Heart left ventricle (tissue), 13 donors: ENCODE measurements at regions not wholly inside any gene's neighbourhood (a gene's known extent, or its start where the extent isn't known, plus 50 kb on each side); places are given as distances from the start of the nearest gene placed in this dataset.

ENCODE experiments used
- POLR2A ChIP-seq, 2 donors: fragments of 450-650 bp; IDR thresholded peaks; one replicate each; pipeline ENCODE4 v1.6.1; 2017; ENCODE audit warnings: antibody characterized with exemption in 2 of 2, mild to moderate bottlenecking in 2 of 2, moderate library complexity in 2 of 2
- TF ChIP-seq, protein P1 (sequence below), 12 donors: fragments of 200-600 bp; sonication (generic) in 4 of 12; IDR thresholded peaks; one replicate each; pipeline versions ENCODE4 v1.5.0 to v1.8.0; 2018 to 2022; ENCODE audit warnings: antibody characterized with exemption in 12 of 12, mild to moderate bottlenecking in 5 of 12
- donor health status: ischemic (EF 13 %, LVEDD 7.1; RV severe dilation, severe dysfunction).
- donor health status: DM: no; HTN: yes; CAD: no.
- donor health status: DM: no; HTN: no; CAD: no.
- donor health status: ischemic (EF 25% LVEDD 6.9; RV normal size, moderate dysfunction).
- donor health status: ischemic (EF 25% LVEDD 5.7; RV mildly dilated, moderate dysfunction).
- donor health status: ischemic (EF 35%, LVEDD 5.7; RV mildly dilated, moderate dysfunction).
- donor health status: nonischemic (EF 11% LVEDD 7.7; RV severe dilation, severe dysfunction).
- donor health status: DM: yes; HTN: yes; CAD: no.
- donor health status: PGD.
- donor health status: ischemic (EF 29% LVEDD 5.4; RV normal size, mild dysfunction).
- donor health status: nonischemic (EF 23%, LVEDD 6.1; RV moderate dilation, normal function).

DNA sequence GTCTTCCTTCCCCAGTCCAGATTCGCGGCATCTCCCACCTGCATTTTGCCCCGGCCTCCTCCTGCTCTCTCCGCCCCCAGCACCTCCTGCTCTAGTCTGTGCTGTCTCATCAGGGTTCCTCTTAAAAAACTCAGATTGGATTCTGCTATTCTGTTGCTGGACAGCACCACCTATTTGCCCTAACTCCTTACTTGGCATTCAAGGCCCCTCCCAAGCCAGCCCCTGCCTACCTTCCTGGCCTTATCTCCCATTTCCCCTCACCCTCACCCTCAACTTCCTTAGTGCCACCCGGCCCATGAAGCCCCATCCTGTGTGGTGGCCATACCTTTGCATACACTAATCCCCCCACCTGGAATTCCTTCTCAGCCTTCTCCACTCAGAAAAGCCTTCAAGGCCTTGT is 59.9 kb upstream of the PRDM11 start:
- TF ChIP-seq POLR2A (IDR thresholded peaks at IDR 0.05) = no peak
- TF ChIP-seq, protein P1, sequence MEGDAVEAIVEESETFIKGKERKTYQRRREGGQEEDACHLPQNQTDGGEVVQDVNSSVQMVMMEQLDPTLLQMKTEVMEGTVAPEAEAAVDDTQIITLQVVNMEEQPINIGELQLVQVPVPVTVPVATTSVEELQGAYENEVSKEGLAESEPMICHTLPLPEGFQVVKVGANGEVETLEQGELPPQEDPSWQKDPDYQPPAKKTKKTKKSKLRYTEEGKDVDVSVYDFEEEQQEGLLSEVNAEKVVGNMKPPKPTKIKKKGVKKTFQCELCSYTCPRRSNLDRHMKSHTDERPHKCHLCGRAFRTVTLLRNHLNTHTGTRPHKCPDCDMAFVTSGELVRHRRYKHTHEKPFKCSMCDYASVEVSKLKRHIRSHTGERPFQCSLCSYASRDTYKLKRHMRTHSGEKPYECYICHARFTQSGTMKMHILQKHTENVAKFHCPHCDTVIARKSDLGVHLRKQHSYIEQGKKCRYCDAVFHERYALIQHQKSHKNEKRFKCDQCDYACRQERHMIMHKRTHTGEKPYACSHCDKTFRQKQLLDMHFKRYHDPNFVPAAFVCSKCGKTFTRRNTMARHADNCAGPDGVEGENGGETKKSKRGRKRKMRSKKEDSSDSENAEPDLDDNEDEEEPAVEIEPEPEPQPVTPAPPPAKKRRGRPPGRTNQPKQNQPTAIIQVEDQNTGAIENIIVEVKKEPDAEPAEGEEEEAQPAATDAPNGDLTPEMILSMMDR (IDR thresholded peaks at IDR 0.05) = no peak
